MCF 10A (cell line): ENCODE measurements at regions not wholly inside any gene's neighbourhood (a gene's known extent, or its start where the extent isn't known, plus 50 kb on each side); places are given as distances from the start of the nearest gene placed in this dataset.
A peak's percentile ranks its signal among the peaks of the same experiment; 100 is the strongest.

Source experiments
- BruUV-seq: library from RNA; stranded (reverse); fragments of 400-500 nt; replicated peaks from 2 replicates; lab custom pipeline; 2021; lab: Mats Ljungman, UMichigan
- CTCF ChIA-PET: fragments of 300-600 bp; sonication (Branson Sonifier 250); formaldehyde crosslinking; extraction: SDS; loops from one replicate; lab custom pipeline; 2021; ENCODE audit warnings: antibody characterized with exemption, inconsistent platforms; lab: Yijun Ruan, JAX
- POLR2A ChIA-PET: fragments of 300-600, 350-650 bp; sonication (Branson Sonifier 250); formaldehyde crosslinking; extraction: SDS; loops from one replicate; lab custom pipeline; 2020; ENCODE audit warnings: antibody characterized with exemption, inconsistent platforms; lab: Yijun Ruan, JAX
- DNase-seq: peaks from one replicate; pipeline ENCODE4 v3.0.0-alpha.2; 2018; ENCODE audit not compliant: unreplicated experiment
- H3K27ac Mint-ChIP-seq: one replicate; pipeline ENCODE4 v1.8.0; 2022; ENCODE audit warnings: mild to moderate bottlenecking, low read depth, mixed read lengths; ENCODE audit not compliant: unreplicated experiment
- H3K27me3 Mint-ChIP-seq: one replicate; pipeline ENCODE4 v1.8.0; 2022; ENCODE audit warnings: mixed read lengths; ENCODE audit not compliant: insufficient read depth, unreplicated experiment
- H3K36me3 Mint-ChIP-seq: one replicate; pipeline ENCODE4 v1.8.0; 2022; ENCODE audit warnings: mild to moderate bottlenecking, moderate library complexity, mixed read lengths; ENCODE audit not compliant: insufficient read depth, unreplicated experiment
- H3K4me1 Mint-ChIP-seq: one replicate; pipeline ENCODE4 v1.8.0; 2022; ENCODE audit warnings: mixed read lengths; ENCODE audit not compliant: insufficient read depth, unreplicated experiment
- H3K4me3 Mint-ChIP-seq: one replicate; pipeline ENCODE4 v1.8.0; 2022; ENCODE audit warnings: mild to moderate bottlenecking, moderate library complexity, mixed read lengths; ENCODE audit not compliant: unreplicated experiment
- H3K9me3 Mint-ChIP-seq: one replicate; pipeline ENCODE4 v1.8.0; 2022; ENCODE audit warnings: mixed read lengths; ENCODE audit not compliant: unreplicated experiment
- CTCF ChIP-seq: fragments of 200-600 bp; IDR thresholded peaks from one replicate; pipeline ENCODE4 v1.8.0; 2022; ENCODE audit warnings: antibody characterized with exemption, mild to moderate bottlenecking; ENCODE audit not compliant: unreplicated experiment
- intact Hi-C: fragments of 100-400 bp; cut with micrococcal nuclease; formaldehyde crosslinking; loops from 2 replicates; pipeline ENCODE4 v1.14.1; 2022

GRCh38 chr13:86201477-86201876, 402.3 kb upstream of the SLITRK6 start:
- ChIA-PET CTCF (no interaction called here), POLR2A (no interaction called here)
- H3K27ac Mint-ChIP-seq: no peak overlapping the region
- TF ChIP-seq CTCF: no peak
- no peak for DNase-seq
- H3K36me3 Mint-ChIP-seq: no peaks in the 10 kb centered on the region
- H3K4me3 Mint-ChIP-seq: no peak overlapping the region
- peaks cover 2% of the 10 kb centered on the region for H3K9me3 Mint-ChIP-seq
- intact Hi-C loops: no loop called here
- H3K4me1 Mint-ChIP-seq: peaks cover 2% of the 10 kb centered on the region
- no TSS peak for BruUV-seq
- no peaks in the 10 kb centered on the region for H3K27me3 Mint-ChIP-seq

- ChIA-PET CTCF (no interaction called here), POLR2A (no interaction called here)
- no TSS peak for BruUV-seq
- Mint-ChIP-seq H3K27ac (no peak overlapping the region), H3K4me1 (peaks cover 8% of the 10 kb centered on the region), H3K9me3 (peaks cover 9% of the 10 kb centered on the region), H3K27me3 (no peaks in the 10 kb centered on the region), H3K36me3 (no peaks in the 10 kb centered on the region), H3K4me3 (no peak overlapping the region)
- intact Hi-C loops: no loop called here
- DNase-seq: peak; percentile 26
- no peak for TF ChIP-seq CTCF
These were observed 394.1 kb upstream of the SLITRK6 start for GRCh38 chr13:86193281-86193680.

GRCh38 chr13:86188170-86188569, 389.0 kb upstream of the SLITRK6 start:
- POLR2A ChIA-PET: no interaction called here
- no peak overlapping the region for H3K27ac Mint-ChIP-seq
- no peak overlapping the region for H3K4me3 Mint-ChIP-seq
- BruUV-seq: no TSS peak
- no peaks in the 10 kb centered on the region for H3K36me3 Mint-ChIP-seq
- no peak for TF ChIP-seq CTCF
- DNase-seq: no peak
- H3K27me3 Mint-ChIP-seq: no peaks in the 10 kb centered on the region
- no peaks in the 10 kb centered on the region for H3K9me3 Mint-ChIP-seq
- no peaks in the 10 kb centered on the region for H3K4me1 Mint-ChIP-seq
- CTCF ChIA-PET: interaction anchor here (0.7 kb wide), 1 partner anchor 260 kb away, joined by 3 read pairs; no protein-coding TSS in a partner anchor
- intact Hi-C loops: no loop called here

- no peaks in the 10 kb centered on the region for H3K36me3 Mint-ChIP-seq
- no peaks in the 10 kb centered on the region for H3K27me3 Mint-ChIP-seq
- H3K9me3 Mint-ChIP-seq: no peaks in the 10 kb centered on the region
- CTCF ChIA-PET: no interaction called here
- no peak overlapping the region for H3K27ac Mint-ChIP-seq
- no peak for TF ChIP-seq CTCF
- H3K4me3 Mint-ChIP-seq: no peak overlapping the region
- DNase-seq: no peak
- H3K4me1 Mint-ChIP-seq: no peaks in the 10 kb centered on the region
- POLR2A ChIA-PET: no interaction called here
- intact Hi-C loops: no loop called here
- no TSS peak for BruUV-seq
These were observed 386.4 kb upstream of the SLITRK6 start for GRCh38 chr13:86185636-86186035.
